ENCODE measurements at regions not wholly inside any gene's neighbourhood (a gene's known extent, or its start where the extent isn't known, plus 50 kb on each side); places are given as distances from the start of the nearest gene placed in this dataset.
"Not testable (repeated sequence)": the region's sequence is repeated elsewhere in the genome, so short reads cannot be mapped to it uniquely, and the experiment has no call there.

GRCh38 chr3:146732325-146732724 lies 127.2 kb upstream of the PLSCR5 start:
- Histone ChIP-seq H3K27me3 (ENCODE audit: control insufficient read depth, insufficient read depth, low read length) (no peaks in the 10 kb centered on the region), H3K4me3 (ENCODE audit: low read depth, low read length) (no peak overlapping the region), H3K9ac (ENCODE audit: low read length) (no peak overlapping the region), H3K4me1 (ENCODE audit: control insufficient read depth, insufficient read depth, low read length) (no peaks in the 10 kb centered on the region), H3K27ac (ENCODE audit: low read depth, low read length) (no peak overlapping the region), H3K36me3 (ENCODE audit: control insufficient read depth, insufficient read depth, low read length) (no peaks in the 10 kb centered on the region), H3K9me3 (ENCODE audit: control insufficient read depth, insufficient read depth, low read depth, low read length) (no peaks in the 10 kb centered on the region)

DNA sequence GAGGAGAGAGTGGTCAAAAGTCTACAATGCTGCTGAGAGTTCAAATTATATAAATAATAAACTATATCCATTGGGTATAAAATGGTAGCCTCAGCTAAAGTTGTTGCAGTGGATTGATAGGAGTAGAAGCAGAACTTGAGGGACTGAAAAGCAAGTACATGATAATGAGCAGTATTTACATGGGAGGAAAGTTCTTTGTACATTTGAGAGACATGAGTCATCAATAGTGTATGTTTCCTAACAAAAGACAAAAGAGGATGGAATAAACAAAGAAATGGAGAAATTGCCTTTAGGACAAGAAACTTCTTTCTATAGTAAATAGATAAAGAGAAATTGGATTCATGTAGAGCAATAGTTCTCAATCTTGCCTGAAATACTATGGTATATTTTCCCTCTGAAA lies 110.0 kb upstream of the PLSCR5 start:
- no peak overlapping the region for H3K4me3 ChIP-seq (ENCODE audit: low read depth, low read length)
- H3K4me1 ChIP-seq (ENCODE audit: control insufficient read depth, insufficient read depth, low read length), result no peaks in the 10 kb centered on the region
- H3K9ac ChIP-seq (ENCODE audit: low read length), result no peak overlapping the region
- no peaks in the 10 kb centered on the region for H3K9me3 ChIP-seq (ENCODE audit: control insufficient read depth, insufficient read depth, low read depth, low read length)
- H3K27me3 ChIP-seq (ENCODE audit: control insufficient read depth, insufficient read depth, low read length), result no peaks in the 10 kb centered on the region
- no peaks in the 10 kb centered on the region for H3K36me3 ChIP-seq (ENCODE audit: control insufficient read depth, insufficient read depth, low read length)
- no peak overlapping the region for H3K27ac ChIP-seq (ENCODE audit: low read depth, low read length)

DNA sequence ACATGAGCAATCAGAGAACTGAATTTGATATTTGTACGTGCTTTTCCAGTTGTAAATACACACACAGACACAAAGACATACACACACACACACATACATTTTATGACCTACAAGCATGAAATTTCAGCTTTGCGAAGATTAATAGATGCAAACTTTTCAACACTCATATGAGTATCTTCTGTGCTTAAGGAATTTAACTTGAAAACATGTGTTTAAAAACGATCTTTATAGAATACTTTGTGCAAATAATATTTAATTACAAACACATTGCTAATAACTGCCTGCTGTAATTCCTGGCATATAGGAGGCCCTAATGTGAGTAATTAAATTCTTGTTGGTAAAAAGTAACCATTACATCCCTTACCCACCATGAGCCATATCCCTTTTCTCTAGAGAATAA lies 107.7 kb upstream of the PLSCR5 start:
- Histone ChIP-seq H3K36me3 (ENCODE audit: control insufficient read depth, insufficient read depth, low read length) (no peaks in the 10 kb centered on the region), H3K27ac (ENCODE audit: low read depth, low read length) (no peak overlapping the region), H3K9ac (ENCODE audit: low read length) (no peak overlapping the region), H3K27me3 (ENCODE audit: control insufficient read depth, insufficient read depth, low read length) (no peaks in the 10 kb centered on the region), H3K4me3 (ENCODE audit: low read depth, low read length) (no peak overlapping the region), H3K9me3 (ENCODE audit: control insufficient read depth, insufficient read depth, low read depth, low read length) (no peaks in the 10 kb centered on the region), H3K4me1 (ENCODE audit: control insufficient read depth, insufficient read depth, low read length) (no peaks in the 10 kb centered on the region)

GRCh38 chr3:146709969-146710368 lies 104.8 kb upstream of the PLSCR5 start:
- Histone ChIP-seq H3K9ac (ENCODE audit: low read length) (no peak overlapping the region), H3K9me3 (ENCODE audit: control insufficient read depth, insufficient read depth, low read depth, low read length) (no peaks in the 10 kb centered on the region), H3K36me3 (ENCODE audit: control insufficient read depth, insufficient read depth, low read length) (no peaks in the 10 kb centered on the region), H3K27me3 (ENCODE audit: control insufficient read depth, insufficient read depth, low read length) (no peaks in the 10 kb centered on the region), H3K27ac (ENCODE audit: low read depth, low read length) (no peak overlapping the region), H3K4me3 (ENCODE audit: low read depth, low read length) (no peak overlapping the region), H3K4me1 (ENCODE audit: control insufficient read depth, insufficient read depth, low read length) (no peaks in the 10 kb centered on the region)

DNA sequence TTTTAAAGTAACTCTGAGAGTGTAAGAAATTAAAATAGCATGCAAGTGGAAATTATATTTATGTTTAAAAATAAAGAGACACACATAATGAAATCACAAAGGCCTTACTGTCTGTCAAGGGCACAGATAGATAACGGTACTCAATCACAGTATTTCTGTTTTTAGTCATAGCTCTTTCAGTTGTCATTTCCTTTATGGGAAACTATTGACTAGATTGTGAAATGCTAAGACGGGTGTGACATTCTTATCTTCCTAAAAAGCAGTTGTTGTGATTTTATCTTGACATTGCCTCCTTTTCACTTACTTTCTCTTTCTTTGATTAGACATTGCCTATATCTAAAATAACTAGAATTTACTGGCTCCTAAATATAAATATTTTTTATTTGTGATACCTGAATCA lies 100.1 kb upstream of the PLSCR5 start:
- Histone ChIP-seq H3K27ac (ENCODE audit: low read depth, low read length) (no peak overlapping the region), H3K36me3 (ENCODE audit: control insufficient read depth, insufficient read depth, low read length) (no peaks in the 10 kb centered on the region), H3K4me3 (ENCODE audit: low read depth, low read length) (no peak overlapping the region), H3K4me1 (ENCODE audit: control insufficient read depth, insufficient read depth, low read length) (no peaks in the 10 kb centered on the region), H3K9ac (ENCODE audit: low read length) (no peak overlapping the region), H3K27me3 (ENCODE audit: control insufficient read depth, insufficient read depth, low read length) (no peaks in the 10 kb centered on the region), H3K9me3 (ENCODE audit: control insufficient read depth, insufficient read depth, low read depth, low read length) (no peaks in the 10 kb centered on the region)

DNA sequence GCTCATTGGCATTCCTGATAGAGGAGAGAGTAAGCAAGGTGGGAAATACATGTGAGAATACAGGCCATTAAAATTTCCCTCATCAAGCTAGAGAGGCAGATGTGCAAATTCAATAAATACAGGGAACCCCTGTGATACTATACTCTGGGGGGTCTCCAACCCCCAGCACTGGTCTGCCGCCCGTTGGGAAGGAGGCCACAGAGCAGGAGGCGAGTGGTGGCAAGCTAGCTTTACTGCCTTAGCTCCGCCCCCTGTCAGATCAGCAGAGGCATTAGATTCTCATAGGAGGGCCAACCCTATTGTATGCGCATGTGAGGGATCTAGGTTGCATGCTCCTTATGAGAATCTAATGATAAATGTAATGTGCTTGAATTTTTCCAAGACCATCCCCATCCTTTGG lies 97.1 kb upstream of the PLSCR5 start:
- Histone ChIP-seq H3K9ac (ENCODE audit: low read length) (no peak overlapping the region), H3K9me3 (ENCODE audit: control insufficient read depth, insufficient read depth, low read depth, low read length) (no peaks in the 10 kb centered on the region), H3K27me3 (ENCODE audit: control insufficient read depth, insufficient read depth, low read length) (no peaks in the 10 kb centered on the region), H3K4me1 (ENCODE audit: control insufficient read depth, insufficient read depth, low read length) (no peaks in the 10 kb centered on the region), H3K4me3 (ENCODE audit: low read depth, low read length) (no peak overlapping the region), H3K27ac (ENCODE audit: low read depth, low read length) (no peak overlapping the region), H3K36me3 (ENCODE audit: control insufficient read depth, insufficient read depth, low read length) (no peaks in the 10 kb centered on the region)

DNA sequence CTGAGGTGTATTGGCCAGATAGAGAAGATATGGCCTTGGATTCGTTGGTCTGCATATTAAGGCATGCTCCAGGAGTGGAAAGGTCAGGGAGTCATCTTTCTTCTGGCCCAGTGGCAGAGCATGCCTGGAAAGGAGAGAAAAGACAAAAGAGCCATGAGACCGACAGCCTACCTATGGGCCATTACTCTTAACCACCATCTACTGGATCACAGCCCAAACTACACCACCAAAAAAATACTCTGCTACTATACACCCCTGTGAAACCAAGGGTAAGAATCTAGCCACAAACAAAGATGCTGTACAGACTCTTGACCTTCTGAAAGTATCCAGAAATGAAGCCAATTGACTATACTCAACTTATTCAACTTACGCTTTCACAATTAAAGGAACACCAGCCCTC lies 96.1 kb upstream of the PLSCR5 start:
- no peak overlapping the region for H3K9ac ChIP-seq (ENCODE audit: low read length)
- H3K27me3 ChIP-seq (ENCODE audit: control insufficient read depth, insufficient read depth, low read length), result no peaks in the 10 kb centered on the region
- no peak overlapping the region for H3K27ac ChIP-seq (ENCODE audit: low read depth, low read length)
- no peaks in the 10 kb centered on the region for H3K4me1 ChIP-seq (ENCODE audit: control insufficient read depth, insufficient read depth, low read length)
- no peaks in the 10 kb centered on the region for H3K36me3 ChIP-seq (ENCODE audit: control insufficient read depth, insufficient read depth, low read length)
- no peaks in the 10 kb centered on the region for H3K9me3 ChIP-seq (ENCODE audit: control insufficient read depth, insufficient read depth, low read depth, low read length)
- H3K4me3 ChIP-seq (ENCODE audit: low read depth, low read length), result no peak overlapping the region

- not testable (repeated sequence) for H3K4me1 ChIP-seq (ENCODE audit: control insufficient read depth, insufficient read depth, low read length); H3K27me3 ChIP-seq (ENCODE audit: control insufficient read depth, insufficient read depth, low read length); H3K36me3 ChIP-seq (ENCODE audit: control insufficient read depth, insufficient read depth, low read length)
These were observed 94.9 kb upstream of the PLSCR5 start for GRCh38 chr3:146700025-146700424.

DNA sequence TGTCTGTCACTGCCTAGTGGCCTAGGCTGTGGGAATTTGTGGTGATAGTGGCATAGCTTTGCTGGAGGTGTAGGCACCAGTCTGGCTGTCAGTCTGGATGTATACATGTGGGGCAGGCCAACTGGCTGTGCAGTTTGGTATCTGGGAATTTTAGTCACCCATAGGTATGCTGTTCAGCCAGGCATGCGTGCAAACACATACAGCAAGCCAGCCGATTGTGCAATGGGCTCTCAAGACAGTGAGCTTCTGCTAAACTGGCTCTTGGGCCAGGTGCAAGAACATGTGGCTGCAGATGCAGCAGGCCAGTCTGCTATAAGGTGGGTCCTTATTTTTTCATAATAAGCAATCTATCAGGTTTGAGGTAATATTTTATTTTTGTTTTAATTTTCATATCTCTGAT lies 87.1 kb upstream of the PLSCR5 start:
- Histone ChIP-seq H3K9ac (ENCODE audit: low read length) (no peak overlapping the region), H3K9me3 (ENCODE audit: control insufficient read depth, insufficient read depth, low read depth, low read length) (0 out of 2 replicates have a peak, but pooled peaks cover 2% of the 10 kb centered on the region), H3K27me3 (ENCODE audit: control insufficient read depth, insufficient read depth, low read length) (no peaks in the 10 kb centered on the region), H3K4me1 (ENCODE audit: control insufficient read depth, insufficient read depth, low read length) (no peaks in the 10 kb centered on the region), H3K36me3 (ENCODE audit: control insufficient read depth, insufficient read depth, low read length) (no peaks in the 10 kb centered on the region), H3K4me3 (ENCODE audit: low read depth, low read length) (no peak overlapping the region), H3K27ac (ENCODE audit: low read depth, low read length) (no peak overlapping the region)

More at GRCh38 chr3:146700025-146700424, 94.9 kb upstream of the PLSCR5 start:
- H3K9ac ChIP-seq (ENCODE audit: low read length); H3K4me3 ChIP-seq (ENCODE audit: low read depth, low read length); H3K9me3 ChIP-seq (ENCODE audit: control insufficient read depth, insufficient read depth, low read depth, low read length); H3K27ac ChIP-seq (ENCODE audit: low read depth, low read length): not testable (repeated sequence)

DNA sequence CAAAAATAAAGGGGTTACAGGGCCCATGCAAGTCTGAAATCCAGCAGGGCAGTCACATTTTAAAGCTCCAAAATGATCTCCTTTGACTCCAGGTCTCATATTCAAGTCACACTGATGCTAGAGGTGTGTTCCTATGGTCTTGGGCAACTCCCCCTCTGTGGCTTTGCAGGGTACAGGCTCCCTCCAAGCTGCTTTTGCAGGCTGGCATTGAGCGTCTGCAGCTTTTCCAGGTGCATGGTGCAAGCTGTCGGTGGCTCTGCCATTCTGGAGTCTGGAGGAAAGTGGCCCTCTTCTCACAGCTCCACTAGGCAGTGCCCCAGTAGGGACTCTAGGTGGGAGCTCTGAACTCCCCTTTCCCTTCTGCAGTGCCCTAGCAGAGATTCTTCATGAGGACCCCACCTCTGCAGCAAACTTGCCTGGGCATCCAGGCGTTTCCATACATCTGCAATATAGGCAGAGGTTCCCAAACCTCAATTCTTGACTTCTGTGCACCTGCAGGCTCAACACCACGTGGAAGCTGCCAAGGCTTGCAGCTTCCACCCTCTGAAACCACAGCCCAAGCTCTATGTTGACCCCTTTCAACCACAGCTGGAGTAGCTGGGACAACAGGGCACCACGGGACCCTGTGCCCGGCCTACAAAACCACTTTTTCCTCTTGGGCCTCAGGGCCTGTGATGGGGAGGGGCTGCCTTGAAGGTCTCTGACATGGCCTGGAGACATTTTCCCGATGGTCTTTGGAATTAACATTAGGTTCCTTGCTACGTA lies 80.1 kb upstream of the PLSCR5 start:
- 0 out of 2 replicates have a peak, but pooled peaks cover 7% of the 10 kb centered on the region for H3K9me3 ChIP-seq (ENCODE audit: control insufficient read depth, insufficient read depth, low read depth, low read length)
- no peak overlapping the region for H3K4me3 ChIP-seq (ENCODE audit: low read depth, low read length)
- no peaks in the 10 kb centered on the region for H3K4me1 ChIP-seq (ENCODE audit: control insufficient read depth, insufficient read depth, low read length)
- no peak overlapping the region for H3K27ac ChIP-seq (ENCODE audit: low read depth, low read length)
- H3K27me3 ChIP-seq (ENCODE audit: control insufficient read depth, insufficient read depth, low read length), result no peaks in the 10 kb centered on the region
- no peak overlapping the region for H3K9ac ChIP-seq (ENCODE audit: low read length)
- no peaks in the 10 kb centered on the region for H3K36me3 ChIP-seq (ENCODE audit: control insufficient read depth, insufficient read depth, low read length)

DNA sequence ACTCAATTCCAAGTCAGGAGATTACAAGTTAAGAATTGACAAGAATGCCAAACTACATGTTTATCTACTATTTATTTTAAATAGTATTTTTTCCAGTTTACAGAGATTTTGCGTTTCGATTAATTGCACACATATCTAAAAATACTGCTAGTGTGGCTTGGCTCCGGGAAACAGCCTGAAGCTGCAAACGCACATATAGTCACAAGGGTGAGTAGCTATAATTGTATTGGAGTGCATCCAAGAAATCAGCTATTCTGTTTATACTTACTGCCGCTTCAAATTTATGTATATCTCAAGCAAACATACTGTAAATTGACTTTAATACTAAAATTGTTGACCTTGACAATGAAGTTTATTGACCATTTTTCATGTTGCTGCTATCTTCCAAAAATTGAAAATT lies 77.0 kb upstream of the PLSCR5 start:
- no peak overlapping the region for H3K4me3 ChIP-seq (ENCODE audit: low read depth, low read length)

More for the DNA sequence above, 77.0 kb upstream of the PLSCR5 start:
- H3K9ac ChIP-seq (ENCODE audit: low read length), result no peak overlapping the region
- no peak overlapping the region for H3K27ac ChIP-seq (ENCODE audit: low read depth, low read length)
- 0 out of 2 replicates have a peak, but pooled peaks cover 5% of the 10 kb centered on the region for H3K9me3 ChIP-seq (ENCODE audit: control insufficient read depth, insufficient read depth, low read depth, low read length)
- H3K4me1 ChIP-seq (ENCODE audit: control insufficient read depth, insufficient read depth, low read length), result no peaks in the 10 kb centered on the region
- H3K36me3 ChIP-seq (ENCODE audit: control insufficient read depth, insufficient read depth, low read length), result no peaks in the 10 kb centered on the region
- H3K27me3 ChIP-seq (ENCODE audit: control insufficient read depth, insufficient read depth, low read length), result no peaks in the 10 kb centered on the region
